ENCODE measurements at regions not wholly inside any gene's neighbourhood (a gene's known extent, or its start where the extent isn't known, plus 50 kb on each side); places are given as distances from the start of the nearest gene placed in this dataset.

GRCh38 chr13:89943139-89943538, 1404.3 kb upstream of the MIR17HG start:
- Histone ChIP-seq H3K4me3 (no peak overlapping the region), H2AFZ (no peak overlapping the region), H3K79me2 (replicated peaks; ENCODE audit: insufficient read depth) (no peaks in the 10 kb centered on the region), H4K20me1 (replicated peaks; ENCODE audit: insufficient read depth) (no peaks in the 10 kb centered on the region), H3K27ac (ENCODE audit: low read depth) (no peak overlapping the region), H3K27me3 (ENCODE audit: insufficient read depth) (no peaks in the 10 kb centered on the region), H3F3A (replicated peaks; ENCODE audit: low read depth) (no peaks in the 10 kb centered on the region), H3K36me3 (ENCODE audit: insufficient read depth) (no peaks in the 10 kb centered on the region), H3K9me2 (ENCODE audit: insufficient read depth) (no peaks in the 10 kb centered on the region), H3K4me2 (no peak overlapping the region), H3K4me1 (ENCODE audit: insufficient read depth) (no peaks in the 10 kb centered on the region)
- TF ChIP-seq EZH2 (IDR thresholded peaks at IDR 0.05; ENCODE audit: low read depth, unreplicated experiment): no peak
- no peak for TF ChIP-seq REST (IDR thresholded peaks at IDR 0.05; ENCODE audit: unreplicated experiment)
- no peak for TF ChIP-seq NANOG (IDR thresholded peaks at IDR 0.05; ENCODE audit: borderline replicate concordance)
- TF ChIP-seq EZH2phosphoT487 (IDR thresholded peaks at IDR 0.05; ENCODE audit: unreplicated experiment): no peak
- no peak for TF ChIP-seq POLR2AphosphoS5 (IDR thresholded peaks at IDR 0.05; ENCODE audit: low read depth)
- peaks cover 1% of the 10 kb centered on the region for H3K27me3 Mint-ChIP-seq (ENCODE audit: insufficient read depth, low read depth, poor library complexity)
- no peaks in the 10 kb centered on the region for H3K36me3 Mint-ChIP-seq (ENCODE audit: low read depth)
- no peak overlapping the region for H3K27ac Mint-ChIP-seq
- no peaks in the 10 kb centered on the region for H3K9me3 Mint-ChIP-seq
- DNase-seq (ENCODE audit: low spot score): no peak
- no peaks in the 10 kb centered on the region for H3K4me1 Mint-ChIP-seq
- no peak overlapping the region for H3K4me3 Mint-ChIP-seq
- ATAC-seq: no peak

- H3K4me3 Mint-ChIP-seq: no peak overlapping the region
- ATAC-seq: no peak
- Histone ChIP-seq H3K79me2 (replicated peaks; ENCODE audit: insufficient read depth) (no peaks in the 10 kb centered on the region), H3K27ac (ENCODE audit: low read depth) (no peak overlapping the region), H3K4me3 (no peak overlapping the region), H4K20me1 (replicated peaks; ENCODE audit: insufficient read depth) (no peaks in the 10 kb centered on the region), H3F3A (replicated peaks; ENCODE audit: low read depth) (no peaks in the 10 kb centered on the region), H3K9me2 (ENCODE audit: insufficient read depth) (no peaks in the 10 kb centered on the region), H3K27me3 (ENCODE audit: insufficient read depth) (no peaks in the 10 kb centered on the region), H3K4me1 (ENCODE audit: insufficient read depth) (no peaks in the 10 kb centered on the region), H3K36me3 (ENCODE audit: insufficient read depth) (no peaks in the 10 kb centered on the region), H2AFZ (no peak overlapping the region), H3K4me2 (no peak overlapping the region)
- H3K27me3 Mint-ChIP-seq (ENCODE audit: insufficient read depth, low read depth, poor library complexity): no peaks in the 10 kb centered on the region
- no peaks in the 10 kb centered on the region for H3K4me1 Mint-ChIP-seq
- H3K36me3 Mint-ChIP-seq (ENCODE audit: low read depth): no peaks in the 10 kb centered on the region; the same call in 2 of the 3 replicates
- DNase-seq (ENCODE audit: low spot score): no peak
- H3K27ac Mint-ChIP-seq: no peak overlapping the region
- peaks cover 3% of the 10 kb centered on the region; the same call in 1 of the 3 replicates for H3K9me3 Mint-ChIP-seq
- TF ChIP-seq ZNF331 (CRISPR knock-in tag; IDR thresholded peaks at IDR 0.05; ENCODE audit: low read depth) (no peak), NANOG (IDR thresholded peaks at IDR 0.05; ENCODE audit: borderline replicate concordance) (no peak), POLR2AphosphoS5 (IDR thresholded peaks at IDR 0.05; ENCODE audit: low read depth) (no peak), EZH2 (IDR thresholded peaks at IDR 0.05; ENCODE audit: low read depth, unreplicated experiment) (no peak), CTCF (conservative IDR thresholded peaks at IDR 0.05; ENCODE audit: low read depth in 2 of 2) (no peak), ZNF114 (CRISPR knock-in tag; IDR thresholded peaks at IDR 0.05) (no peak), REST (IDR thresholded peaks at IDR 0.05; ENCODE audit: unreplicated experiment) (no peak), CREB1 (CRISPR knock-in tag; IDR thresholded peaks at IDR 0.05; ENCODE audit: low read depth) (no peak), ETS1 (IDR thresholded peaks at IDR 0.05) (no peak), STAT1 (IDR thresholded peaks at IDR 0.05; ENCODE audit: unreplicated experiment) (no peak), EZH2phosphoT487 (IDR thresholded peaks at IDR 0.05; ENCODE audit: unreplicated experiment) (no peak), JUNB (IDR thresholded peaks at IDR 0.05; ENCODE audit: unreplicated experiment) (no peak)
Observed at GRCh38 chr13:89950225-89950624, 1397.3 kb upstream of the MIR17HG start.

Data from GM23338 (cell line).